Midbrain (tissue), 1 donor: ENCODE measurements at regions not wholly inside any gene's neighbourhood (a gene's known extent, or its start where the extent isn't known, plus 50 kb on each side); places are given as distances from the start of the nearest gene placed in this dataset.
A peak's percentile ranks its signal among the peaks of the same experiment; 100 is the strongest.
"Not testable (repeated sequence)": the region's sequence is repeated elsewhere in the genome, so short reads cannot be mapped to it uniquely, and the experiment has no call there.

Experiments
- DNase-seq: peaks from one replicate; lab custom pipeline; 2025; lab: John Stamatoyannopoulos, UW

GRCh38 chr7:32223071-32223650, 153.0 kb upstream of the PDE1C start:
- DNase-seq, result no peak

DNA sequence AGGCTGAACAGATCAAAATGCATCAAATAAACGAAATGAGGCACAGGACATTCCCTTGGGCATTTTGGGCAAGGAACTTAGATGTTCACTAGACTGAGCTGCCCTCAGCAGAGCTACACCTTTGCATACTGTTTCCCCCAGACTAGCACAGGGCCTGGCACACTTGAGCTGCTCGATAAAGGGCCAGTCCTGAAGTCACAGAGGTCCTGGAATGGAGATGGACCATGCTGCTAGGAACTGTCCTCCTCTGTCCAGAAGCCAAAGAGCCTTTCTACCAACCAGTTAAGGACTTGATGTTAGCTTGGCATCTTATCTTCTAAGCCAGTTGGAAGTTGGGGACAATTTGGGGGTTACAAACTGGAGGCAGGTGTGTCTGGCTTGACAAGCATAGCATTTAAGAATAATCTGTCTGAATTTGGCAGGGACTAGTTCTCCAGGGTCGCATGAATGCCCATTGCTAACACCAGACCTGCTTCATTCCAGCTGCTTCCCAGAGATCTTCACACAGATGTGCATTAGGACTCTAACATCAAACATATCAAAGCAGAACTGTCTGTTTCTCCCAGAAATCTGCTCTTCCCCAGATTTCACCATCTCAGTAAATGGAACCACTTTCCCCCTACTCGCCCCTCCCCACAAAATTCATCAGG, 152.2 kb upstream of the PDE1C start:
- no peak for DNase-seq

DNA sequence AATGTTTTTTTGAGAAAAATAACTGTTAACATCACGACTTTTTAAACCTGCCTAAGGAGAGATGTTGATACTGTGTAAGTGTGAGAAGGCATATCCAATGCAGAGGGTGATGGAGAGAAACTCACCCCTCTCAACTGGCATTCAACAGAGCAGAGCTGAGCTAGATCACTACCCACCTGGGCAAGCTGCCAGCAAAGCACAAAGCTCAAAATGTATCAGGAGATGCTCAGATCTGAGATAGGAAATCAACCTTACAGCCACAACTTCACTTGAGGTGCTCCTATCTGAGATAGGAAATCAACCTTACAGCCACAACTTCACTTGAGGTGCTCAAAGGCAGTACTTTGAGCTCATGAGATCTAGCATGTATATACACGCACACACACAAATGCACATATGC, 151.5 kb upstream of the PDE1C start:
- no peak for DNase-seq

DNA sequence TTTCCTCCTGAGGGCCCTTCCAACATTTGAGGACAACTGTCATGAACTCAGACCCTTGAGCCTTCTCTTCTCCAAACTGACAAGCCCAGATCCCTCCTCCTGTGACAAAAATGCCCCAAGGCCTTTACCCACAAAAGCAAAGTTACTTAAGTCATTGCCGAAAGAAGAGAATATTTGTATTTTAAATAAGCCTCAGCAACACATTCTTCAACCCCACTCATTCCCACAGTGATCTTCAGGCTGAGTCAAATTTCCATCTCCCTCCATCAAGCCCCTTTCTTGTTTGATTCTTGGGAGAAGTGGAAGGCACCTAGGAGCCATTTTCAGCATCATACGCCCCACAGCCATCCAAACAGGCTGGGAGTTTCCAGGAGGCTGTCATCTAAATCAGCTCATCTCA, 150.8 kb upstream of the PDE1C start:
- DNase-seq, result no peak

DNA sequence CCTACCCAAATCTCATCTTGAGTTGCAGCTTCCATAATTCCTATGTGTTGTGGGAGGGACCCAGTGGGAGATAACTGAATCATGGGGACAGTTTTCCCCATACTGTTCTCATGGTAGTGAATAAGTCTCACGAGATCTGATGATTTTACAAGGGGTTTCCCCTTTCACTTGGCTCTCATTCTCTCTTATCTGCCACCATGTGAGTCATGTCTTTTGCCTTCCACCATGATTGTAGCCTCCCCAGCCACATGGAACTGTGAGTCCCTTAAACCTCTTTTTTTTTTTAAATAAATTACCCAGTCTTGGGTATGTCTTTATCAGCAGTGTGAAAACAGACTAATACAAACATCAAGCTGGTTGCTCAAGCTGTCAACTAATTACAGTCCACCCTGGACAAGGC, 149.6 kb upstream of the PDE1C start:
- not testable (repeated sequence) for DNase-seq

DNA sequence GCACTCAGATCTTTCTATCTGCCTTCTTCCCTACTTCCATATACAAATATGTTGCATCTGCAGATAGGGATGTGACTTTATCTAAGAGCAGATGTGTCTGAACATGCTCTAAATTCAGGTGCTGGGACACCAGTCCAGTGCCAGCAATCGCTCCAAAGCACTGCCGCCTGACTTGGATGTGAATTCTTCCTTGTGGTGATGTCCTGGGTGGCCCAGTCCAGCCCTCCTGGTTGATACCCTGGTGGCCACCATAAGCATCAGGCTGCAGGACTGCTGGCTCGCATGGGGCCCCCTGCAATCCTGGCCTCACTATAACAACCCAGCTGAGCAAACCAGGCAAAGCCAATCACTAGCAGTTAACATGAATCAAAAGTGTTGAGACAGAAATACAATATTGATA, 149.2 kb upstream of the PDE1C start:
- DNase-seq, result no peak

- no peak for DNase-seq
These were observed 148.6 kb upstream of the PDE1C start for GRCh38 chr7:32218741-32219288.

DNA sequence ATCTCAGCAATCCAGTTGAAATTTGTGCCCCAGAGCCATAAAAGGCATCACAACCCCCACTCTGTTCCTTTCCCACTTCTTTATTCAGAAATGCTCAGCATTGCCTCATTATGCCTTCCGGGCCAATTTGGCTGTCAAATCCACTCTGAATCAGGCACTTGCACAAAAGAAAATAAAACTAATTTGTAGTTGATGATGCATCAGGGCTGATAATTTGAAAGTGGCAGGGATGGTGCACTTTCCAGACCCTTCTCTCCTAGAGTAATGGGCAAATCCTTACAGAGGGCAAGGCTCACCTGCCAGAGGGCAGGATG, 147.9 kb upstream of the PDE1C start:
- DNase-seq, result no peak

DNA sequence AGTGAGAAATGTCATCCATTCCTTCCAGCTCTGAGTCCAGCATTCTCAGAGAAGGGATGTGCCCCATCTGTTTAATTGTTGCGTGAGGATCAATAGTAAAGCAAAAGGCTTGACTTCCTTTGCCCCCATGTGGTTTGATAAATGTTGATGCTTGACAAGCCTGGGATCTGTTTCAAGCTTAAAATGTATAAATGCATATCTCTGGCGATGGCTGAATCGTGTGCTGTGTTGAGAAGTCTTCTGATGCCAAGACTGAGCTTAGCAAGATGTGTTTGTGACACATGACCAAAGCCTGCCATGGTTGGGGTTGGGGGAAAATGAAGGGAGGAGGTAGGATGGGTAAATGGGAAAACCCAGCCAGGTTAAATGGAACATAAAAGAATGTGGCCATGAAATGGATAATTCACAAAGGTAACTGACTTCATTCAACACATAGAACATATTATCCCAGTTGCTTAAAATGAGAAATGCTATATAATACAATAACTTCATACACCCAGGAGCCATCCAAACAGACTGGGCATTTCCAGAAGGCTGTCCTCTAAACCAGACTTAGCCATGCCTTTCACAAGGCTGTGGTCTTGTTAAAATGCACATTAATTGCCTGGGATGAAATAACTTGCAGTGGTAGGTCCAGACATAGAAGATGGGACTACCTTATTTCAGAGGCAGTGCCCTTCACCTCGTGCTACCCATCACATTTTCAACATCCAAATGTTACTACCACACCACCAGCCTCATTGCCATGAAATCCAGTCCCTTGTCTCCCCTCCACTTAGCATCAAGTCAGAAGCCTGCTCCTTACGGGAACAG, 147.3 kb upstream of the PDE1C start:
- DNase-seq, result no peak

GRCh38 chr7:32216759-32217158, 146.6 kb upstream of the PDE1C start:
- DNase-seq, result no peak

DNA sequence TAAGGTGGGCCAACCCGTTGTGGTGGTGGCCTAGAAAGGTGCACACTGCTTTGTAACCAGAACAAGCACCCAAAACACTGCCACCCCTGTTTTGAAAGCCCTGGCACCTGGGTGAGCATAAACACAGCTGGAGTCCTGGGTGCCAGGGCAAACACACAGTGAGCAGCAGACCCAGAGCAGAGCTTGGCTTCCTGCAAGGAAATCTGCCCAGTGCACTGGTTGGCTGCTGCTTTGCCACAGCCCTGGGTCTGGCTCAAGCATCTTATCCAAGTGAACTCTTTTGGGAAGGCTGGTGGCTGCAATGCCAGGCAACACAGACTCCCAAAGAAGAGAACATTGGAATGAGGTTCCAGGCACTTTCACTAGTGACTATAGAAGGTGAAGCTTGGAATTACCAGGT, 145.5 kb upstream of the PDE1C start:
- no peak for DNase-seq

GRCh38 chr7:32214913-32215312, 144.7 kb upstream of the PDE1C start:
- no peak for DNase-seq

- DNase-seq, result no peak
These were observed 142.1 kb upstream of the PDE1C start for GRCh38 chr7:32212321-32212720.

DNA sequence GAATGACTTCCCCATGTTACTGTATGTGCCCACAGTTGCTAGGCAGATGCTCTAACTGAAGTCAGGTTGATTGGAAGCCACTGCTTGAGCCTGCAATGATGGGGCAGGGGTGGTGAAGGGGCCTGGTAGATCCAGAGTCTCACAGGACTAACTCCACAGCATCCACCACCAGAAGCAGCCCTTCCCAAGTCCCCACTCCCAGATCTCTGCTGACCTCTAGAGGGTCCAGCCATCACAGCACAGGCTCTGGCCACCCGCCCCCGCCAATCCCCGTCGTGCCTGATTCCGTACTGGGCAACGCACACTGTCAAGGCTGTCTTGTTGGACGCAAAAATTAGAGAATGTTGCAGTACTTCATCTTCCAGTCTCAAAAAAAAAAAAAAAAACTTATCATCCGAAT, 136.8 kb upstream of the PDE1C start:
- no peak for DNase-seq

DNA sequence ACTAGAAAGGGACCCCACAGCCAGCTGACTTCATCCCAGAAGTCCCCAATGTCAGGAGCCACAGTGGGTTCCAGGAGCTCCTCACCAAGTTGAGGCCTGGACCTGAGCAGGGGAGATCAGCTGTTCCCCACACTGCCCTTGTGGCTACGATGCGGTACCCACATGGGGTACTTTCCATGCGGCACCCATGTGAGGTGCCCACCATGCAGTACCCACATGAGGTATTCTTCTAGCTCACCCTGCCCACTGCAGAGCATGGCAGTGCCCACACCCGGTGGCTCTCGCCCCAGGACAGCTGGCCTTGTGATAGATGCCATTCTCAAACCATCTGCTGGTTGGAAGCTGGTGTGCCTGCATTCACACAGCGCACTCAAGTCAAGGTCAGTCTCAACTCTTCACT, 136.3 kb upstream of the PDE1C start:
- no peak for DNase-seq

GRCh38 chr7:32205298-32205824, 135.2 kb upstream of the PDE1C start:
- DNase-seq, result not testable (repeated sequence)

DNA sequence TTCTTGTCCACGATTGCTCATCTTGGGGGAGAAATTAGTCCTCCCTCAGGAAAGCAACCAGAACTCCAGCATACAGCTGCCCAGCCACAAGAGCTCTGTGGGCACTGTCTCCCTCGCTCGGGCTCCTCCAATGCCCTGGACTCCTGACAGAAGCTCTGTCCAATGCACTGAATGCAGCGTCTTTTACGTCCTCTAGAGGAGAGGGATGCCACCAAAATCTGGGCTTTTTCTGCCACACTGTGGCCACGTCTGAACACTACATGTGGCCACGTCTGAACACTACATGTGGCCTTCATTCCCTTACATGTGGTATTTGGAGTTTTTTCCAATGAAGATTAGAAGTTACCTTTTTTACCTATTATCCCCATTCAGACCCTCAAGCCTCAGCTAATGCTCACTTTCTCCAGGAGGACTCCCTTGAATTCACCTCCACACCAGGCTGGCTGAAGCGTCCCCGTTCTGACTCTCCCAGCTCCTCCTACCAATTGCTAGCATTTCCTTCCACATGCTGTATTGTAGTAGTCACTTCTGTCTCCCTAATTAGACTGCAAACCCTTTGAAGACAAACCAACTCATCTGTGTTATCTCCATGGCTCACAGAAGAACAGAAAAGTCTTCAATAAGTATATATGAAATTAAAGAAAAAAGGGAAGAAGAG, 134.3 kb upstream of the PDE1C start:
- peak; percentile 94 for DNase-seq

DNA sequence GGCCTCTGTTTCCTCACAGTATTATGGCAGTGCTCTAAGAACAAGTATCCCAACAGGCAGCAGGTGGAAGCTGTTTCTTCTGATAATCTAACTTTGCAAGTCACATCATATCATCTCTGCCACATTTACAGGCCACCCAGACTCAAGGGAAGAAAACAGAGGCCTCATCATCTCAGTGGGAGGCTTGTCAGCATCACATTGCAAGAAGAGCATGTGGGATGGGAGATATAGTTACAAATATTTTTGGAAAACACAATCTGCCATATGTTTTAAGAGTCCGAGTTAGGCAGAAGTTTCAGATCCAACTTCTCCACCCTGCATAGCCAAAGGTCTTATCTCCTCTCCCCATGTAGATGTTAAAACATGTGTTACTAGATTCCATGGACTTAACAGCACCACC, 130.4 kb upstream of the PDE1C start:
- DNase-seq, result no peak

DNA sequence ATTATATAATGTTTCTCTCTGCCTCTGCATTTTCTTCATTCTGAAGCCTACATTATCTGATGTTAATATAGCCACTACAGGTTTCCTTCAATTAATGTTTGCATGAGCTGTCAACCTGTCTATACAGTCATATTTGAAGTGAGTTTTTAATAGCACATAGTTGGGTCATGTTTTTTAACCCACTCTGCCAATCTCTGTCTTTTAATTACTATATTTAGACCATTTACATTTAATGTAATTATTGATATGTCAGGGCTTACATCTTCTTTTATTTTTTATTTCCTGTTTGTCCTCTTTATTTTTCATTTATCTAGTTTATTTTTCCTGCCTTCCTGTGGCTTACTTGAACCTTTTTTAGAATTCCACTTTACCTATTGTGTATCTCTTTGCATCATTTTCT, 124.3 kb upstream of the PDE1C start:
- no peak for DNase-seq

DNA sequence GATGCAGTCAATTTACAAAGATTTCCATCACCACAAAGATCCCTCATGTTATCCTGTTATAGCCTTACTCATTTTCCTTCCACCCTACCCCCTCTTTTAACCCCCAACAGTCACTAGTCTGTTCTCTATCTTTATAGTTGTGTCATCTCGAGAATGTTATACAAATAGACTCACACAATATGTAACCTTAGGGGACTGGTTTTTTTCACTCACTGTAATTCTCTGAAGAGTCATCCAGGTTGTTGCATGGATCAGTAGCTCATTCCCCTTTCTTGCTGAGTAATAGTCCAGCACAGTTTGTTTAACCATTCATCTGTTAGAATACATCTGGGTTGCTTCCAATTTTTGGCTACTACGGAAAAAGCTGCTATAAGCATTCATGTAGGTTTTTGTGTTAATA, 121.1 kb upstream of the PDE1C start:
- no peak for DNase-seq

DNA sequence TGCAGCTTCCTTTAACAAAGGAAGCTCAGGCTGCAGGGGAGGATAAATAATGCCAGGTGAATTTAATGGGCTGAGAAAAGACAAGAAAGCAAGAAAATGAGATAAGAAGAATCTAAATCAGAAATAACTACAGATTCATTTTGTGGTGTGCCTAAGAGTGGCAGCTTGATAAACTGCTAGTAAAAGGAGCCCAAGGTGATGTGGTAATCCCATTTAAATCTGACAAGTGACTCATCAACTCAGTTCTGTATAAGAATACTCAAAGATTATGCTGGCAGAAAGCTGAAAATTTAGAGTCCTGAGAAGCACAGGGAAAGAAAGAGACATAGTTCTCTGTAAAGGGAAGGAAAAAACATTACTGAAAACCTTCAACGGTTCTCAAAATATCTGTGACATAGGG, 109.4 kb upstream of the PDE1C start:
- no peak for DNase-seq

- DNase-seq, result no peak
These were observed 108.6 kb upstream of the PDE1C start for GRCh38 chr7:32178677-32179366.
